GM23248 (cell line): ENCODE measurements at regions not wholly inside any gene's neighbourhood (a gene's known extent, or its start where the extent isn't known, plus 50 kb on each side); places are given as distances from the start of the nearest gene placed in this dataset.
A peak's percentile ranks its signal among the peaks of the same experiment; 100 is the strongest.

ENCODE experiments used
- DNase-seq: peaks from one replicate; pipeline ENCODE4 v3.0.0-alpha.2; 2015
- H2AFZ ChIP-seq: fragments of 200-600 bp; sonication (generic); 2 replicates; pipeline ENCODE4 v1.6.1; 2016; ENCODE audit warnings: antibody characterized with exemption
- H3F3A ChIP-seq: fragments of 200-600 bp; sonication (generic); 2 replicates; pipeline ENCODE4 v1.6.1; 2016; ENCODE audit warnings: mild to moderate bottlenecking, antibody characterized with exemption, mixed run types; ENCODE audit not compliant: insufficient read depth
- H3K27ac ChIP-seq: fragments of 200-600 bp; sonication (generic); 2 replicates; pipeline ENCODE4 v1.5.1; 2016; ENCODE audit warnings: mild to moderate bottlenecking
- H3K27me3 ChIP-seq: fragments of 200-600 bp; sonication (generic); replicated peaks from 2 replicates; pipeline ENCODE4 v1.6.1; 2016; ENCODE audit warnings: mild to moderate bottlenecking; ENCODE audit not compliant: insufficient read depth
- H3K36me3 ChIP-seq: fragments of 200-600 bp; sonication (generic); 2 replicates; pipeline ENCODE4 v1.6.1; 2016; ENCODE audit warnings: low read depth, mild to moderate bottlenecking
- H3K4me1 ChIP-seq: fragments of 200-600 bp; sonication (generic); 2 replicates; pipeline ENCODE4 v1.6.1; 2016; ENCODE audit warnings: mild to moderate bottlenecking; ENCODE audit not compliant: insufficient read depth
- H3K4me2 ChIP-seq: fragments of 200-600 bp; sonication (generic); one replicate; pipeline ENCODE4 v1.6.1; 2016; ENCODE audit warnings: mild to moderate bottlenecking; ENCODE audit not compliant: unreplicated experiment
- H3K4me3 ChIP-seq: fragments of 200-600 bp; sonication (generic); 2 replicates; pipeline ENCODE4 v1.5.1; 2016; ENCODE audit warnings: mild to moderate bottlenecking
- H3K79me2 ChIP-seq: fragments of 200-600 bp; sonication (generic); 2 replicates; pipeline ENCODE4 v1.6.1; 2016; ENCODE audit warnings: mild to moderate bottlenecking; ENCODE audit not compliant: insufficient read depth
- H3K9ac ChIP-seq: fragments of 200-600 bp; sonication (generic); 2 replicates; pipeline ENCODE4 v1.6.1; 2016; ENCODE audit warnings: mild to moderate bottlenecking
- H3K9me2 ChIP-seq: fragments of 200-600 bp; sonication (generic); 2 replicates; pipeline ENCODE4 v1.6.1; 2016; ENCODE audit warnings: mixed run types, mild to moderate bottlenecking, moderate library complexity; ENCODE audit not compliant: insufficient read depth
- H3K9me3 ChIP-seq: fragments of 200-600 bp; sonication (generic); one replicate; pipeline ENCODE4 v1.6.1; 2017; ENCODE audit warnings: low read depth
- H4K20me1 ChIP-seq: fragments of 200-600 bp; sonication (generic); 2 replicates; pipeline ENCODE4 v1.6.0; 2016; ENCODE audit not compliant: insufficient read depth
- EZH2 ChIP-seq: fragments of 200-600 bp; sonication (generic); IDR thresholded peaks from 2 replicates; pipeline ENCODE4 v1.6.1; 2018; ENCODE audit warnings: antibody characterized with exemption, mild to moderate bottlenecking; ENCODE audit not compliant: insufficient read depth, poor library complexity, severe bottlenecking
- EZH2phosphoT487 ChIP-seq: fragments of 200-600 bp; sonication (generic); IDR thresholded peaks from 2 replicates; pipeline ENCODE4 v1.6.1; 2018; ENCODE audit warnings: antibody characterized with exemption, moderate library complexity, mild to moderate bottlenecking, low read depth; ENCODE audit not compliant: insufficient read depth
- WGBS, 2 experiments: methylation state at CpG; one replicate each; pipeline ENCODE4 v1.1.6; 2015 to 2017; ENCODE audit warnings: low lambda C conversion rate in 2 of 2, low coverage in 1 of 2; ENCODE audit errors: missing lambda C conversion rate in 2 of 2; 5-methylcytosine and 5-hydroxymethylcytosine counted together
- in situ Hi-C: fragments of 300-500 bp; cut with MboI; formaldehyde crosslinking; loops from 2 replicates; pipeline ENCODE4 v1.15.0; 2020

DNA sequence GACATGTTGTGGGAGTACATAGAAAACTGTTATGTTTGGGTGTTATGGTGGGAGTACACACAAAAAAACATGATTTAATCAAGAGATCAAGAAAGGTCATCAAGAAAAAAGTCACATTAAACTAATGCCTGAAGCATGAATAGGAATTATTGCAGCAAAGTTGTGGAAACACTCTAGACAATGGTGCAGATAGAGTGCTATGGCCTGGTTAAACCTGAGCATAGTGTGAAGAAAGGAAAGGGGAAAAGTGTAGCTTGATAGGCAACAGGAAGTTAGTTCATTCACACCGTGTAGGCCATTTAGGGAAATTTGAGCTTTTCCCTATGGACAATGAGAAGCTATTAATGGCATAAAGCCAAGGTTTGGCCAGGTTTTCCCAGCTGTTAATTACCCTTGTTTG, 162.1 kb upstream of the EMCN start:
- Histone ChIP-seq H3K79me2 (no peaks in the 10 kb centered on the region), H3K36me3 (no peaks in the 10 kb centered on the region), H2AFZ (no peak overlapping the region), H3K4me3 (no peak overlapping the region), H3K4me1 (no peaks in the 10 kb centered on the region), H3F3A (no peaks in the 10 kb centered on the region), H4K20me1 (no peaks in the 10 kb centered on the region), H3K9ac (no peak overlapping the region), H3K4me2 (no peak overlapping the region), H3K27ac (no peak overlapping the region), H3K27me3 (no peaks in the 10 kb centered on the region), H3K9me2 (no peaks in the 10 kb centered on the region), H3K9me3 (no peaks in the 10 kb centered on the region)
- in situ Hi-C loops = no loop called here
- 85 to 86% methylated on average over 1 of the region's 1 CpG for WGBS, 2 experiments
- TF ChIP-seq EZH2 = no peak
- no peak for TF ChIP-seq EZH2phosphoT487
- DNase-seq = no peak

DNA sequence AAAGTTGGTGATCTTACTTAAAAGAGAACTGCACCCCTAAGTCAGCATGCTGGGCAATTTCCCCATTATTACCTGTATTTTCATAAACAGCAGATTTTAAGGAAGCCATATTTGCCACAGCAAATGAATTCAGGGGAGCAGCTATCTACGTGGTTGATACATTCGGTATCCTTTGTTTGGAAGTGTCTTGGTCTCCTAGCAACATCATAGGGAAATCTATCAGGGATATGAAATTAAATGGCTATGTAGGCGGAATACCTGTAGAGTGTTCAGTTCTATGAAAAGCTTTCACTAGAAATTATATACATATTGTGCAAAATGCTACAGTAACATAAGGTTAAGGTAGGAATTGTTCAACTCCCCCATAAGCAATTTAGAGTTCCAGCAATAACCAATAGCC, 157.2 kb upstream of the EMCN start:
- H3K4me3 ChIP-seq = no peak overlapping the region
- H3K9me2 ChIP-seq = no peaks in the 10 kb centered on the region
- H3K9me3 ChIP-seq = no peaks in the 10 kb centered on the region
- no peaks in the 10 kb centered on the region for H3F3A ChIP-seq
- no peak overlapping the region for H3K27ac ChIP-seq
- no peaks in the 10 kb centered on the region for H4K20me1 ChIP-seq
- TF ChIP-seq EZH2 = no peak
- no peak overlapping the region for H3K4me2 ChIP-seq
- no peaks in the 10 kb centered on the region for H3K79me2 ChIP-seq
- no peak overlapping the region for H3K9ac ChIP-seq
- no peaks in the 10 kb centered on the region for H3K4me1 ChIP-seq
- in situ Hi-C loops = no loop called here
- no peaks in the 10 kb centered on the region for H3K36me3 ChIP-seq
- no peaks in the 10 kb centered on the region for H3K27me3 ChIP-seq
- H2AFZ ChIP-seq = no peak overlapping the region
- no peak for DNase-seq
- WGBS, 2 experiments = 87 to 91% methylated on average over 3 of the region's 3 CpGs

DNA sequence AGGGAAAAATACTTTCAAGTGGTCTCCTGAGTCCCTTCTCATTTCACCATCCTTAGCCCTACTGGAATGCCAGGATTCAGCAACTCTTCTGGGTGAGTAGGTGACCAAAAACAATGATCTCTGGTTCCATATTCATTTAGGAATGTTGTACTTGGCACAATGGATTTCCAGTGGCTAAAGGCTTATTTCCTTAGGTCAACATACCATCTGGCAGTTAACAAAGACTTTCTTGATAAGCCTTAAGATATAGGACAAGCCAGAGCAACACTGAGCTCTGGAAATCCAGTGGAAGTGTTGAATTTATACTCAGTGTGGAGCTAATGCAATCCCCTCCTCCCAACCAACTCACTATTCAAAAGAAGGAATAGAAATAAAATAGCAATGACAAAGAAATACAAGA, 139.4 kb upstream of the EMCN start:
- H3K9me2 ChIP-seq = no peaks in the 10 kb centered on the region
- H3K27ac ChIP-seq = no peak overlapping the region
- no peaks in the 10 kb centered on the region for H3K27me3 ChIP-seq
- no peaks in the 10 kb centered on the region for H3K4me1 ChIP-seq
- H3F3A ChIP-seq = no peaks in the 10 kb centered on the region
- in situ Hi-C loops = no loop called here
- no peaks in the 10 kb centered on the region for H4K20me1 ChIP-seq
- no peaks in the 10 kb centered on the region for H3K9me3 ChIP-seq
- TF ChIP-seq EZH2phosphoT487 (no peak), EZH2 (no peak)
- H3K4me2 ChIP-seq = no peak overlapping the region
- no peak overlapping the region for H3K4me3 ChIP-seq
- no peak overlapping the region for H3K9ac ChIP-seq
- DNase-seq = no peak
- no peaks in the 10 kb centered on the region for H3K79me2 ChIP-seq
- H2AFZ ChIP-seq = no peak overlapping the region
- H3K36me3 ChIP-seq = no peaks in the 10 kb centered on the region

DNA sequence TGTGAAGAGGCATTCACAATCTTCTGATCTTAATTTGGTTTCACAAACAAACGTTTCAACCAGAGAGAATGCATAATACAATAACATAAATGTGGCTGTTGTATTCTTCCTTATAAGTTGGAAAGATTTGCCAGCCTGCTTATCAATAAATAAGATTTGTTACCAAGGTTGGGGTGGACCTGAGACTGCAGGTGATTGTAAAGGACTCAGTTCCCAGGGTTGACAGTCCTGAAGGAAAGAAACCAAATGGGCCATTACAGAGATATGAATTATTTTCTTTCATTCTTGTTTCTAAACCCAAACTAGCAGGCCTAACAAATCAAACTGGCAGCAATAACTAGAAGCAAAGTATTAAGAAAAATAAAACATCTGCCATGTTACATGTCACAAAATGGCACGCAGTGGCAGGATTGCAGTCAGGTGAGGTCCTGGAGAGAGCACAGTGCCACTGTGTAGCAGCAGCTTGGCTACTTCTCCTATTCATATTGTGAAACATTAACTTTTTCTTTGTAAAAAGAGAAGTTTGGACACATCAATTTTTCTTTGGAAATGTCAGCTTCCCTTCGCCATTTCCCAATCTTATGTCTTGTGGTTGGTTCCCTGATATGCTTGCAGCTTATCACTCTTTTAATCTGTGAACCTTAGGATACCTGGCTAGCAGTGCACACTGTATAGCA, 133.8 kb upstream of the EMCN start:
- Histone ChIP-seq H3K9me2 (no peaks in the 10 kb centered on the region), H2AFZ (no peak overlapping the region), H3K4me3 (no peak overlapping the region), H3K9ac (no peak overlapping the region), H3K27me3 (no peaks in the 10 kb centered on the region), H3K9me3 (no peaks in the 10 kb centered on the region), H3K4me2 (no peak overlapping the region), H3K79me2 (no peaks in the 10 kb centered on the region), H3K36me3 (no peaks in the 10 kb centered on the region), H3F3A (no peaks in the 10 kb centered on the region), H3K4me1 (peaks cover 11% of the 10 kb centered on the region; the same call in 1 of the 2 replicates), H3K27ac (no peak overlapping the region), H4K20me1 (no peaks in the 10 kb centered on the region)
- no peak for TF ChIP-seq EZH2phosphoT487
- no peak for TF ChIP-seq EZH2
- 86 to 95% methylated on average over 3 of the region's 3 CpGs for WGBS, 2 experiments
- in situ Hi-C loops = no loop called here
- no peak for DNase-seq

DNA sequence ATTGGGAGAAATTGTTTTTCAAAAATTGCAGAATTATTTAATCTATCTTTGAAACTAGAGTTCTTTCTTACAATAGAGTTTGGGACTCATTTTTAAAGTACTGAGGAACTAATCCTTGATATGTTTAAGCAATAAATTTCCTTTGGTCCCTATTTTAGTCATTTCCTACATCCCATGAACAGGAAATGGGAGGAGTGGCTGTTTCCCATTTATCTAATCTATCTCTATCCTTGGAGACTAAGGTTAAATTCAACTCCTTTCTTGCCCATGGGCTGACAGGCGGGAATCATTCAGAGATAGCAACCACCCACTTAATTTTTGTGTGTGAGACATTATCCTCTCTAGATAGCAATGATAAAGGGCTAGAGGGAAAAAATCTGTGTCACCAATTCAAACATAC, 131.6 kb upstream of the EMCN start:
- Histone ChIP-seq H2AFZ (peak overlapping the region; percentile 9; the same call in 1 of the 2 replicates), H3K27me3 (no peaks in the 10 kb centered on the region), H3K9me3 (no peaks in the 10 kb centered on the region), H3K9me2 (no peaks in the 10 kb centered on the region), H3K4me3 (no peak overlapping the region), H4K20me1 (no peaks in the 10 kb centered on the region), H3K36me3 (no peaks in the 10 kb centered on the region), H3K27ac (no peak overlapping the region), H3K4me1 (peaks cover 11% of the 10 kb centered on the region; the same call in 1 of the 2 replicates), H3K4me2 (peak overlapping the region; percentile 24), H3K9ac (no peak overlapping the region), H3F3A (no peaks in the 10 kb centered on the region), H3K79me2 (no peaks in the 10 kb centered on the region)
- in situ Hi-C loops = no loop called here
- 19 to 31% methylated on average over 1 of the region's 1 CpG for WGBS, 2 experiments
- DNase-seq = peak; percentile 1
- TF ChIP-seq EZH2phosphoT487 = no peak
- no peak for TF ChIP-seq EZH2
